ENCODE measurements at regions not wholly inside any gene's neighbourhood (a gene's known extent, or its start where the extent isn't known, plus 50 kb on each side); places are given as distances from the start of the nearest gene placed in this dataset.

DNA sequence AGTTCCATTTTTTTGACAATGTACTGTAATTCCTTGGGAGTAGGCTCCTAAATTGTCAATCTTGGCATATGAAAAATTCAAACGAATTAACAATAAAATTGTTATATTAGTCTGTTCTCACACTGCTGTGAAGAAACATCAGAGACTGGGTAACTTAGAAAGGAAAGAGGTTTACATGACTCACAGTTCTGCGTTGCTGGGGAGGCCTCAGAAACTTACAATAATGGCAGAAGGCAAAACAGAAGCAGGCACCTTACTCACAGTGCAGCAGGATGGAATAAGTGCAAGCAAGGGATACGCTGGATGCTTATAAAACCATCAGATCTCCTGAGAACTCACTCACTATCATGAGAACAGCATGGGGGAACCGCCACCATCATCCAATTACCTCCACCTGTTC, 246.4 kb upstream of the TRAM1L1 start:
- H4K20me1 ChIP-seq (ENCODE audit: insufficient read depth), result no peaks in the 10 kb centered on the region
- H2AFZ ChIP-seq (ENCODE audit: low read depth), result no peak overlapping the region
- H3K27ac ChIP-seq, result no peak overlapping the region
- H3K4me3 ChIP-seq (IDR thresholded peaks at IDR 0.05; ENCODE audit: insufficient read depth, low read depth, low read length), result no peak overlapping the region
- no peaks in the 10 kb centered on the region for H3K27me3 ChIP-seq (ENCODE audit: insufficient read depth, low read depth)
- H3K4me1 ChIP-seq (ENCODE audit: low read depth, poor library complexity, severe bottlenecking), result peaks cover 6% of the 10 kb centered on the region
- H3K9ac ChIP-seq, result no peak overlapping the region
- H3K79me2 ChIP-seq (ENCODE audit: insufficient read depth, low read depth), result no peaks in the 10 kb centered on the region
- no peaks in the 10 kb centered on the region for H3K36me3 ChIP-seq (ENCODE audit: insufficient read depth)
- no peak overlapping the region for H3K4me2 ChIP-seq
- TF ChIP-seq, protein P1, sequence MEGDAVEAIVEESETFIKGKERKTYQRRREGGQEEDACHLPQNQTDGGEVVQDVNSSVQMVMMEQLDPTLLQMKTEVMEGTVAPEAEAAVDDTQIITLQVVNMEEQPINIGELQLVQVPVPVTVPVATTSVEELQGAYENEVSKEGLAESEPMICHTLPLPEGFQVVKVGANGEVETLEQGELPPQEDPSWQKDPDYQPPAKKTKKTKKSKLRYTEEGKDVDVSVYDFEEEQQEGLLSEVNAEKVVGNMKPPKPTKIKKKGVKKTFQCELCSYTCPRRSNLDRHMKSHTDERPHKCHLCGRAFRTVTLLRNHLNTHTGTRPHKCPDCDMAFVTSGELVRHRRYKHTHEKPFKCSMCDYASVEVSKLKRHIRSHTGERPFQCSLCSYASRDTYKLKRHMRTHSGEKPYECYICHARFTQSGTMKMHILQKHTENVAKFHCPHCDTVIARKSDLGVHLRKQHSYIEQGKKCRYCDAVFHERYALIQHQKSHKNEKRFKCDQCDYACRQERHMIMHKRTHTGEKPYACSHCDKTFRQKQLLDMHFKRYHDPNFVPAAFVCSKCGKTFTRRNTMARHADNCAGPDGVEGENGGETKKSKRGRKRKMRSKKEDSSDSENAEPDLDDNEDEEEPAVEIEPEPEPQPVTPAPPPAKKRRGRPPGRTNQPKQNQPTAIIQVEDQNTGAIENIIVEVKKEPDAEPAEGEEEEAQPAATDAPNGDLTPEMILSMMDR (conservative IDR thresholded peaks at IDR 0.05; ENCODE audit: low read depth, low read length), result no peak

DNA sequence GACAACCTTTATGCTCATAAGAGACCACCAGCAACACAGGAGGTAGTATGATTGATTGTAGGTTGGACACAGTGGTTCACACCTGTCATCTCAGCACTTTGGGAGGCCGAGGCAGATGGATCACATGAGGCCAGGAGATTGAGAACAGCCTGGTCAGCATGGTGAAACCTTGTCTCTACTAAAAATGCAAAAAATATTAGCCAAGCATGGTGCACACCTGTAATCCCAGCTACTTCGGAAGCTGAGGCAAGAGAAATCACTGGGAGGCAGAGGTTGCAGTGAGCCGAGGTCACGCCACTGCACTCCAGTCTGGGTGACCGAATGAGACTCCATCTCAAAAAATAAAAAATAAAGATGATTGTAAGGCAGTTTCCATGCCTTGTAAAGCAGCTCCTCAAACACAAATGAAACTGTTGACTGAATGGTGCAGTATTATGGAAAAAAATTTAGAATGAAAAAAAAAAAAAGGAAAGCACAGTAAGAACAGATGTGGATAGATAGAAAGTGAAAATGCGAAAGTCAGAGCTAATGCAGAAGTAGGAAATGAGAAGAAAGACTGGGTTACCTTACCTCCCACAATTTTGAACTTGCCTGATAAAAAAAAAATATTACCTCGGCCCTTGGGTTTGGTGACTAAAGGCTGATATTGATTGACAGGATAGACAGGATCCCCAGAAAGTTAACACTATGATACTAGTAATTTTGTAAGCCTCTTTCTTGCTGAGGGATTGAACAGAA, 249.2 kb upstream of the TRAM1L1 start:
- no peak overlapping the region for H3K9ac ChIP-seq
- no peaks in the 10 kb centered on the region for H3K27me3 ChIP-seq (ENCODE audit: insufficient read depth, low read depth)
- no peak overlapping the region for H2AFZ ChIP-seq (ENCODE audit: low read depth)
- H3K4me2 ChIP-seq, result no peak overlapping the region
- TF ChIP-seq, protein P1 (conservative IDR thresholded peaks at IDR 0.05; ENCODE audit: low read depth, low read length), result no peak
- H3K4me3 ChIP-seq (IDR thresholded peaks at IDR 0.05; ENCODE audit: insufficient read depth, low read depth, low read length), result no peak overlapping the region
- H4K20me1 ChIP-seq (ENCODE audit: insufficient read depth), result no peaks in the 10 kb centered on the region
- no peak overlapping the region for H3K27ac ChIP-seq
- no peaks in the 10 kb centered on the region for H3K36me3 ChIP-seq (ENCODE audit: insufficient read depth)
- H3K4me1 ChIP-seq (ENCODE audit: low read depth, poor library complexity, severe bottlenecking), result peaks cover 6% of the 10 kb centered on the region
- H3K79me2 ChIP-seq (ENCODE audit: insufficient read depth, low read depth), result no peaks in the 10 kb centered on the region

DNA sequence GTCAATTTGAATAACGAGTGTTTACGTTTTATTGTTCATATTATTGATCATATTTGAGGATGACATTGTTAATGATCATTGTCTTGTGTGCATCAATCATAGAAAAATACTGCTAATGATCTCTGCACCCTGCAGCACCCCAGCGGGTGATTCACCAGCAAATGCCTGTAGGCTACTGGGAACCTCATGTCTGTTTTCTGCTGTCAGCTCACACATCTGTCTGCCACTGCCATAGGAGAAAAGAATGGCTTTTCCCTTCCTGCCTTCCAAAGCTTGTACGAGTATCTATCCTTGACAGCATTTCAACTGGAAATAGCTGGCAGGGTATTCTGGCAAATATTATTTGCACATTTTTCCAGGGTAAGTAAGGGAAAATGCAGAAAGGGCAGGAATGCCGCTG, 272.1 kb upstream of the TRAM1L1 start:
- TF ChIP-seq, protein P1 (conservative IDR thresholded peaks at IDR 0.05; ENCODE audit: low read depth, low read length), result no peak
- no peaks in the 10 kb centered on the region for H3K36me3 ChIP-seq (ENCODE audit: insufficient read depth)
- no peaks in the 10 kb centered on the region for H3K27me3 ChIP-seq (ENCODE audit: insufficient read depth, low read depth)
- no peak overlapping the region for H3K4me2 ChIP-seq
- H3K4me1 ChIP-seq (ENCODE audit: low read depth, poor library complexity, severe bottlenecking), result no peaks in the 10 kb centered on the region
- no peak overlapping the region for H3K4me3 ChIP-seq (IDR thresholded peaks at IDR 0.05; ENCODE audit: insufficient read depth, low read depth, low read length)
- H4K20me1 ChIP-seq (ENCODE audit: insufficient read depth), result no peaks in the 10 kb centered on the region
- H2AFZ ChIP-seq (ENCODE audit: low read depth), result no peak overlapping the region
- H3K9ac ChIP-seq, result no peak overlapping the region
- no peak overlapping the region for H3K27ac ChIP-seq
- H3K79me2 ChIP-seq (ENCODE audit: insufficient read depth, low read depth), result no peaks in the 10 kb centered on the region

DNA sequence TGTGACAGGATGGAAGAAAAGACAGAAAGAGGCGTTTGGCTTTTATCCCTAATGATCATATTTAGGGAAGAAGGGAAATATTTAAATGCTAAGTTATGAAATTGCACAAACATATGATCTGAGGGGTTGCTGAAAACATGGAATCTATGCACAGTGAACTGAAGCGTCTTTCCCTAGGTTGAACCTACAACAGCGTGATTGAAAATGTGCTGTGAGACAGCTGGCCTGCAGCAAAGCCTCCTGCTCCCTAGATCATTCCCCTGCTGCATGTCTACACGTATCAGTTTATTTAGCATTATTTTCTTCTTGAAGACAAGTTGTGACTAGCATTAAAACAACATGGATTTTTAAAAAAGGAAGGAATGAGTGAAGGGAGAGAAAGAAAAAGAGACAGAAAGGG, 272.5 kb upstream of the TRAM1L1 start:
- Histone ChIP-seq H3K4me1 (ENCODE audit: low read depth, poor library complexity, severe bottlenecking) (no peaks in the 10 kb centered on the region), H3K9ac (no peak overlapping the region), H3K4me3 (IDR thresholded peaks at IDR 0.05; ENCODE audit: insufficient read depth, low read depth, low read length) (no peak overlapping the region), H3K79me2 (ENCODE audit: insufficient read depth, low read depth) (no peaks in the 10 kb centered on the region), H2AFZ (ENCODE audit: low read depth) (no peak overlapping the region), H3K4me2 (no peak overlapping the region), H3K27me3 (ENCODE audit: insufficient read depth, low read depth) (no peaks in the 10 kb centered on the region), H3K27ac (no peak overlapping the region), H3K36me3 (ENCODE audit: insufficient read depth) (no peaks in the 10 kb centered on the region), H4K20me1 (ENCODE audit: insufficient read depth) (no peaks in the 10 kb centered on the region)
- TF ChIP-seq, protein P1 (conservative IDR thresholded peaks at IDR 0.05; ENCODE audit: low read depth, low read length), result no peak

All from KMS-11 (cell line).